Activated T-helper 2 cell treated with anti-CD3 and anti-CD28 coated beads, Interferon-gamma antibody, Interleukin-2, Interleukin-4, amounts not matched to agents 10 μg/mL and 5 μg/mL and 100 μg/mL, durations not matched to agents 14 hours and 24 hours and 36 hours (primary cell): ENCODE measurements at regions not wholly inside any gene's neighbourhood (a gene's known extent, or its start where the extent isn't known, plus 50 kb on each side); places are given as distances from the start of the nearest gene placed in this dataset.

Experiments used
- DNase-seq: peaks from one replicate; pipeline ENCODE4 v3.0.0; 2021; ENCODE audit warnings: low spot score
- H3K27ac Mint-ChIP-seq: one replicate; pipeline ENCODE4 v1.8.0; 2021; ENCODE audit warnings: mixed read lengths
- H3K27me3 Mint-ChIP-seq: one replicate; pipeline ENCODE4 v1.8.0; 2021; ENCODE audit warnings: low read depth, mixed read lengths
- H3K36me3 Mint-ChIP-seq: one replicate; pipeline ENCODE4 v1.8.0; 2021; ENCODE audit warnings: low read depth, mixed read lengths
- H3K4me1 Mint-ChIP-seq: one replicate; pipeline ENCODE4 v1.8.0; 2021; ENCODE audit warnings: low read depth, mixed read lengths
- H3K4me3 Mint-ChIP-seq: one replicate; pipeline ENCODE4 v1.8.0; 2021; ENCODE audit warnings: low read depth, mild to moderate bottlenecking, moderate library complexity, mixed read lengths
- H3K9me3 Mint-ChIP-seq: one replicate; pipeline ENCODE4 v1.8.0; 2021; ENCODE audit warnings: mixed read lengths
- intact Hi-C: fragments of 100-400 bp; cut with micrococcal nuclease; formaldehyde crosslinking; loops from one replicate; pipeline ENCODE4 v1.15.1; 2023

DNA sequence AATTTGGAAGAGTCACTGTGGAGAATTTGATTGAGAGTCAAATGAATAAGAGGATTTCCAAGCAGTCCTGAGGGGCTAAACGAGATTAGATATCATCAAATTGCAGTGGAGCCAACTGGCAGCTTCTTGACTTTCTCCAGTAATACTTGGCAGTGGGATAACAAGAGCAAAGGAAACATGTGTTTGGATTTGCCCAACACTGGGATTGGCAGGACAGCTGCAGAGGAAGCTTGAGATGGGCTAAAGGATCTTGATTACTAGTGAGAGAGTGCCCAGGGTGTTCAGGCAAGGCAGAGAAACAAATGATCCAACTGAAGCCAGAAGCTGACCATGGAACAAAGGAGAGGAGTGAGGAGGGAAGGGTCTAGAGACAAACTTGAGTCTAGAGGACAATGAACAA, 356.0 kb upstream of the ISL1 start:
- H3K27ac Mint-ChIP-seq = no peak overlapping the region
- H3K9me3 Mint-ChIP-seq = no peaks in the 10 kb centered on the region
- no peaks in the 10 kb centered on the region for H3K36me3 Mint-ChIP-seq
- H3K27me3 Mint-ChIP-seq = no peaks in the 10 kb centered on the region
- H3K4me3 Mint-ChIP-seq = no peak overlapping the region
- H3K4me1 Mint-ChIP-seq = no peaks in the 10 kb centered on the region
- DNase-seq = no peak
- intact Hi-C loops = no loop called here

GRCh38 chr5:51028394-51028793, 354.9 kb upstream of the ISL1 start:
- H3K27me3 Mint-ChIP-seq = no peaks in the 10 kb centered on the region
- H3K9me3 Mint-ChIP-seq = no peaks in the 10 kb centered on the region
- DNase-seq = no peak
- no peak overlapping the region for H3K27ac Mint-ChIP-seq
- intact Hi-C loops = no loop called here
- H3K36me3 Mint-ChIP-seq = no peaks in the 10 kb centered on the region
- H3K4me1 Mint-ChIP-seq = no peaks in the 10 kb centered on the region
- H3K4me3 Mint-ChIP-seq = no peak overlapping the region

GRCh38 chr5:51033215-51033614, 350.0 kb upstream of the ISL1 start:
- Mint-ChIP-seq H3K4me3 (no peak overlapping the region), H3K27me3 (no peaks in the 10 kb centered on the region), H3K27ac (no peak overlapping the region), H3K4me1 (no peaks in the 10 kb centered on the region), H3K36me3 (no peaks in the 10 kb centered on the region), H3K9me3 (no peaks in the 10 kb centered on the region)
- intact Hi-C loops = no loop called here
- no peak for DNase-seq

DNA sequence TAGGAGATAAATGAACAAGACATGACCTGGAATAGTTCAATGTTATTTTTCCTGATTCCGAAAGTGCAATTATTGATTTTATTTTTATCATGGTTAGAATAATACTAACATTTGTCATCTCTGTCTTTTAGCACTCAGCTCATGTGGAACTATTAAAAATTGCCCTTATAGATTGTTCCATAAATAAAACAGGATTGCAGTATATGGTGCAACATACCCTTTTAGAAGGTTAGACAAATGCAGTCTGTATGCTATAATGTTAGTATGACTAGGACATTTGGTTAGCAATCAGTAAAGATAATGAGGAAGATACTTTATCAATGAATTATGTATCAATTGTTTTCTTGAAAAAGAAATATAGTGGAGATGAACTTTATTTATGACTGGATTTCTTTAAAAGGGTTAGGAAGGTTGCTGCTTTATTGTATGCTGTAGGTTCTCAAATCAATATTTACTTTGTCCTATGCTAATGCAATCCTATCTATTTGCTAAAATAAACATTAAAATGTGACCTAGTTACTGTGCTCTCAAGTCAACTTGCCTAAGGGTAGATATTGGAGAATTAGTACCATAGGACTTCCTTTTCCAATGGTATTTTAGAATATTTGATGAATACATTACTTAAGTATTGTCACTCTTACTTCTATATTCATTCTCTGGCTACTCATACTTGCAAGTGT, 348.9 kb upstream of the ISL1 start:
- H3K27ac Mint-ChIP-seq = no peak overlapping the region
- no peaks in the 10 kb centered on the region for H3K9me3 Mint-ChIP-seq
- no peaks in the 10 kb centered on the region for H3K4me1 Mint-ChIP-seq

DNA sequence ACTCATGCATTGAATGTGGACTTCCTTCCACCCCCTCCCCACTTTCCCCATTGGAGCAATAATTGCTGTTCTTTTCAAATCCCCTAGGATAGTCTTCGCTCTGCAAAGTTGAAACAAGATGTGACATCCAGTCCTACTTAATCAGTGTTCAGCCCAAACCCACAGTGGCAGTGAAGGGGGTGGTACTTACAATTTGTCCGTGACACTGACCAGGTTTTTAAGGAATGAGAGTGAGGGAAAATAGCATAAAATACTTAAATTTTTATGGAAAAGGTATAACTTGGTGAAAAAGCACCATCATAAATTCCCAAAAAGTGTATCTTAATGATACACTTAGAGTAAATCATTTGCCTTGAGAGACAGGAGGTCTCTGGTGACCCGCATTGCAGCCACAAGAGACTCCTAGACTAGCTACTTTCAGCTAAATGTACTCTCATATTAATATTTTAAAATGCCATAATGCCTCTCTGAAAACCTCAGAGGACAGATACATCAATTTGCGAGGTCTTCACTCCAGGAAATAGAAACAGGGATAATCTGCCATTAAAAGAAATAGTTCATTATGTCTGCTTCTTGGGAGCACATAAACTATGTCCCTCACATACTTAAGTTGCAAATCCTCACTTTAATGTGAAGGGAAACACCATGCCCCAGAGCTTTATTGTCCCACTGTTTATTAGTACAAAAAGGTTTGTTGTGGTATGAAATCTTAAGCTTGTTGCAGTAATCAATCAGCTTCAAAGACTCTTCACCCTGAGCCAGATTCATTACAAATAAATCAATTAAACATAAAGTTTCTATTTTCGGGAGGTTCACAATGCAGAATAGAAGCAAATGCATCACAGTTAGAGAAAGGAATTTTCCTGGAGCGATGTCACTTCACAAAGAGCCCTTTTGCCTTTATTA, 343.6 kb upstream of the ISL1 start:
- no peak for DNase-seq
- Mint-ChIP-seq H3K4me1 (no peaks in the 10 kb centered on the region), H3K27ac (no peak overlapping the region), H3K4me3 (no peak overlapping the region), H3K27me3 (no peaks in the 10 kb centered on the region), H3K36me3 (no peaks in the 10 kb centered on the region), H3K9me3 (no peaks in the 10 kb centered on the region)
- intact Hi-C loops = no loop called here

More for the DNA sequence above, 348.9 kb upstream of the ISL1 start:
- no peak for DNase-seq
- Mint-ChIP-seq H3K4me3 (no peak overlapping the region), H3K36me3 (no peaks in the 10 kb centered on the region), H3K27me3 (no peaks in the 10 kb centered on the region)
- intact Hi-C loops = no loop called here

DNA sequence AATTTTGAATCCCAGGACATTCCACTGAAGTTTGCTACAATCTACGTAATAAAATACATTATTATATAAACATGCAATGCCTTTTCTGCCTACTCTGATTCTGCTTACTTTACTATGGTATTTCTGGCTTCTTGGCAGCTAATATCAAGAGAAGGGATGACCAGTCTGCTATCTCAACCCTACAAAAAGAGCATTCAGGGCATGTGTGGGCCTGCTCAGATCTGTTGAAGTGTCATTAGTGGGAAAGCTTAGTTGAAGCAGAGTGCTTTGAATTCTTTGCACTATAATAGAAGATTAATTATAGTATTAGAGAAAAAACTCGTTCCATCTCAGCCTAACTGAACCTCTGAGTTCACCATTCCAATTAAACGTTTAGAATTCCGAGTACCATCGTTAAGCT, 339.5 kb upstream of the ISL1 start:
- Mint-ChIP-seq H3K9me3 (no peaks in the 10 kb centered on the region), H3K36me3 (no peaks in the 10 kb centered on the region), H3K27ac (no peak overlapping the region), H3K4me3 (no peak overlapping the region), H3K27me3 (no peaks in the 10 kb centered on the region), H3K4me1 (no peaks in the 10 kb centered on the region)
- intact Hi-C loops = no loop called here
- DNase-seq = no peak

DNA sequence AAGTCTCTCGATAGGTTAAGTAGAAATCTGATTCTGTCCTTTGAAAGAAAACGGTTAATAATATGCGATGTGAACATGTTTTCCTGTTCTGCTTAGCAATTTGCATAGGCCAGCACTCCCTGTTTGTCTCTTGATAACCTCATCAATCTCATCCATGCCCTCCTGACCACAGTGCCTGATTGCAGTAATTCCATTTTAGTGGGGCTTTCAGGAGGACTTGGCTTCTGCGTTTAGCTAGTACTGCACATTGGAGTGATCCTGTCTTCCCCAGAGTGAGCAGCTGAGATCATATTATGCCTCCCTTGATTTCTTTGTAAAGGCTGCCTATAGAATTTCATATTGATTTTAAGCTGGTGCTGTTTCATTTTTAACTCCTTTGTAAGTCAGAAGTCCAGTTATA, 335.9 kb upstream of the ISL1 start:
- Mint-ChIP-seq H3K4me1 (no peaks in the 10 kb centered on the region), H3K27ac (no peak overlapping the region), H3K36me3 (no peaks in the 10 kb centered on the region), H3K27me3 (no peaks in the 10 kb centered on the region), H3K9me3 (no peaks in the 10 kb centered on the region), H3K4me3 (no peak overlapping the region)
- DNase-seq = no peak
- intact Hi-C loops = no loop called here

GRCh38 chr5:51053361-51053760, 329.9 kb upstream of the ISL1 start:
- intact Hi-C loops = no loop called here
- Mint-ChIP-seq H3K4me3 (no peak overlapping the region), H3K36me3 (no peaks in the 10 kb centered on the region), H3K27me3 (no peaks in the 10 kb centered on the region), H3K4me1 (no peaks in the 10 kb centered on the region), H3K27ac (no peak overlapping the region), H3K9me3 (no peaks in the 10 kb centered on the region)
- DNase-seq = no peak

DNA sequence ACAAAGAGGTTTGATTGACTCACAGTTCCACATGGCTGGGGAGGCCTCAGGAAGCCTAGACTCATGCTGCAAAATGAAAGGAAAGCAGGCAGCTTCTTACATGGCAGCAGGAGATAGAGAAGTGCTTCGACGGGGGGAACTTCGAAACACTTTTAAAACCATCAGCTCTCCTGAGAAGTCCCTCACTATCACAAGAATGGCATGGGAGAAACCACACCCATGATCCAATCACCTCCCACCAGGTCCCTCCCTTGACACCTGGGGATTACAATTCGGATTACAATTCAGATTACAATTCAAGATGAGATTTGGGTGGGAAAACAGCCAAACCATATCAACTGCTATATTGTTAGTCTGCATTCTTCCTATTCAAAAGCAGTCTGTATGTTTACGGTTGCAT, 322.3 kb upstream of the ISL1 start:
- H3K4me3 Mint-ChIP-seq = no peak overlapping the region
- H3K36me3 Mint-ChIP-seq = no peaks in the 10 kb centered on the region
- no peak overlapping the region for H3K27ac Mint-ChIP-seq
- H3K27me3 Mint-ChIP-seq = no peaks in the 10 kb centered on the region
- no peaks in the 10 kb centered on the region for H3K4me1 Mint-ChIP-seq
- no peak for DNase-seq
- H3K9me3 Mint-ChIP-seq = peaks cover 16% of the 10 kb centered on the region
- intact Hi-C loops = no loop called here

DNA sequence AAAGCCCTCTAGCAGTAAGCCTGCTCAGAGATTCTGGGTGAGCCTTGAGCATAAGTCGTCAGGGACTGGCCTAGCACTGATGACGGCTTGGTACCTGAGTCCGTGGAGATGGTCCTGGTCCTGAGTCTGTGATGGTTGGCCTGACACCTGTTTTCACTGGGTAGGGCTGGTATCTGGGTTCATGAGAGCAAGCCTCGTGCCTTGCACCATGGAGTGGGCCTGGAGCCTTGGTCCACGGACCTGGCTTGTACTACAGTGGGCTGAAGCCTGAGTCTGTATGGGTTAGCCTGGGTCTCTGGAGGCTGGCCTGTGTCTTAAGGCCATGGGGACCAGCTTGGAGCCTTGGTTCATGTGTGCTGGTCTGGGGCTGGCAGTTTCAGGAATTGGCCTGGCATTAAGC, 310.3 kb upstream of the ISL1 start:
- H3K4me3 Mint-ChIP-seq = no peak overlapping the region

GRCh38 chr5:51082741-51083140, 300.5 kb upstream of the ISL1 start:
- H3K27ac Mint-ChIP-seq = no peak overlapping the region
- no peaks in the 10 kb centered on the region for H3K36me3 Mint-ChIP-seq
- H3K4me1 Mint-ChIP-seq = no peaks in the 10 kb centered on the region
- no peak for DNase-seq
- H3K9me3 Mint-ChIP-seq = no peaks in the 10 kb centered on the region
- H3K4me3 Mint-ChIP-seq = no peak overlapping the region
- H3K27me3 Mint-ChIP-seq = no peaks in the 10 kb centered on the region
- intact Hi-C loops = no loop called here

More for the DNA sequence above, 310.3 kb upstream of the ISL1 start:
- H3K36me3 Mint-ChIP-seq = no peaks in the 10 kb centered on the region
- DNase-seq = no peak
- no peaks in the 10 kb centered on the region for H3K27me3 Mint-ChIP-seq
- intact Hi-C loops = no loop called here
- H3K27ac Mint-ChIP-seq = no peak overlapping the region
- no peaks in the 10 kb centered on the region for H3K4me1 Mint-ChIP-seq
- peaks cover 19% of the 10 kb centered on the region for H3K9me3 Mint-ChIP-seq

GRCh38 chr5:51091816-51092215, 291.4 kb upstream of the ISL1 start:
- H3K36me3 Mint-ChIP-seq = no peaks in the 10 kb centered on the region
- H3K4me3 Mint-ChIP-seq = no peak overlapping the region
- DNase-seq = no peak
- no peak overlapping the region for H3K27ac Mint-ChIP-seq
- no peaks in the 10 kb centered on the region for H3K27me3 Mint-ChIP-seq
- intact Hi-C loops = no loop called here
- H3K9me3 Mint-ChIP-seq = no peaks in the 10 kb centered on the region
- no peaks in the 10 kb centered on the region for H3K4me1 Mint-ChIP-seq

- H3K9me3 Mint-ChIP-seq = peaks cover 7% of the 10 kb centered on the region
- no peak for DNase-seq
- no peak overlapping the region for H3K27ac Mint-ChIP-seq
- no peaks in the 10 kb centered on the region for H3K4me1 Mint-ChIP-seq
- H3K4me3 Mint-ChIP-seq = no peak overlapping the region
- intact Hi-C loops = no loop called here
- no peaks in the 10 kb centered on the region for H3K36me3 Mint-ChIP-seq
- no peaks in the 10 kb centered on the region for H3K27me3 Mint-ChIP-seq
These were observed 287.8 kb upstream of the ISL1 start for GRCh38 chr5:51095486-51095885.
